ENCODE measurements at regions not wholly inside any gene's neighbourhood (a gene's known extent, or its start where the extent isn't known, plus 50 kb on each side); places are given as distances from the start of the nearest gene placed in this dataset.
"Not testable (repeated sequence)": the region's sequence is repeated elsewhere in the genome, so short reads cannot be mapped to it uniquely, and the experiment has no call there.

- no peak for DNase-seq
Measured at GRCh38 chr6:141969201-141969600, 163.5 kb upstream of the GJE1 start.

- DNase-seq: no peak
Measured at GRCh38 chr6:141968632-141969031, 164.1 kb upstream of the GJE1 start.

- no peak for DNase-seq
Measured at GRCh38 chr6:141965016-141965545, 167.6 kb upstream of the GJE1 start.

- DNase-seq: no peak
Measured at GRCh38 chr6:141963543-141964295, 169.0 kb upstream of the GJE1 start.

GRCh38 chr6:141957271-141957670 lies 175.5 kb upstream of the GJE1 start:
- DNase-seq: no peak

- DNase-seq: no peak
Measured at GRCh38 chr6:141956868-141957267, 175.9 kb upstream of the GJE1 start.

- DNase-seq: no peak
Measured at GRCh38 chr6:141956046-141956761, 176.5 kb upstream of the GJE1 start.

GRCh38 chr6:141953072-141953471 lies 179.7 kb upstream of the GJE1 start:
- no peak for DNase-seq

GRCh38 chr6:141946502-141946901 lies 186.2 kb upstream of the GJE1 start:
- DNase-seq: no peak

- no peak for DNase-seq
Measured at GRCh38 chr6:141938664-141939063, 194.1 kb upstream of the GJE1 start.

GRCh38 chr6:141932685-141933084 lies 200.0 kb upstream of the GJE1 start:
- no peak for DNase-seq

- DNase-seq: not testable (repeated sequence)
Measured at GRCh38 chr6:141926200-141926900, 206.4 kb upstream of the GJE1 start.

GRCh38 chr6:141925001-141925400 lies 207.7 kb upstream of the GJE1 start:
- DNase-seq: no peak

GRCh38 chr6:141922898-141923297 lies 209.8 kb upstream of the GJE1 start:
- no peak for DNase-seq

- DNase-seq: not testable (repeated sequence)
Measured at GRCh38 chr6:141916682-141917505, 215.8 kb upstream of the GJE1 start.

- no peak for DNase-seq
Measured at GRCh38 chr6:141914646-141915045, 218.1 kb upstream of the GJE1 start.

- no peak for DNase-seq
Measured at GRCh38 chr6:141906569-141907080, 226.1 kb upstream of the GJE1 start.

- DNase-seq: no peak
Measured at GRCh38 chr6:141890661-141891060, 242.1 kb upstream of the GJE1 start.

GRCh38 chr6:141884850-141885249 lies 247.9 kb upstream of the GJE1 start:
- no peak for DNase-seq

GRCh38 chr6:141878686-141879085 lies 254.0 kb upstream of the GJE1 start:
- no peak for DNase-seq

- no peak for DNase-seq
Measured at GRCh38 chr6:141877275-141877983, 255.3 kb upstream of the GJE1 start.
